GM12878 (cell line): ENCODE measurements at regions not wholly inside any gene's neighbourhood (a gene's known extent, or its start where the extent isn't known, plus 50 kb on each side); places are given as distances from the start of the nearest gene placed in this dataset.

Experiments used
- ATAC-seq: fragments of 200-7000 bp; cut with Tn5 transposase; 3 replicates; pipeline ENCODE4 v1.9.1; 2020; ENCODE audit warnings: mild to moderate bottlenecking, moderate library complexity
- BruUV-seq: library from RNA; stranded (reverse); fragments of 400-500 nt; replicated peaks from 2 replicates; lab custom pipeline; 2021; lab: Mats Ljungman, UMichigan
- CTCF ChIA-PET: fragments of 300-600 bp; sonication (Branson Sonifier 250); formaldehyde crosslinking; extraction: SDS; loops from one replicate; lab custom pipeline; 2021; ENCODE audit warnings: inconsistent platforms; lab: Yijun Ruan, JAX
- POLR2A ChIA-PET: fragments of 350-600 bp; formaldehyde crosslinking; extraction: SDS; loops from one replicate; lab custom pipeline; 2021; ENCODE audit warnings: inconsistent platforms; lab: Charles Lee
- RAD21 ChIA-PET: fragments of 300-600 bp; sonication (Branson Sonifier 250); formaldehyde crosslinking; loops from one replicate; lab custom pipeline; 2023; ENCODE audit warnings: antibody characterized with exemption; ENCODE audit not compliant: unreplicated experiment; lab: Charles Lee
- SMC1A ChIA-PET: fragments of 300-600 bp; sonication (Branson Sonifier 250); formaldehyde crosslinking; loops from one replicate; lab custom pipeline; 2023; ENCODE audit not compliant: unreplicated experiment, uncharacterized antibody; lab: Charles Lee
- DNase-seq: peaks from one replicate; pipeline ENCODE4 v3.0.0-alpha.2; 2011; ENCODE audit warnings: low read depth, low spot score
- FAIRE-seq: peaks from 3 replicates; lab custom pipeline; 2011; peaks lifted over from hg19 to GRCh38; lab: Jason Lieb, UNC
- H2AFZ ChIP-seq: 2 replicates; pipeline ENCODE4 v1.6.0; 2011; ENCODE audit warnings: low read depth, low read length, control low read depth; ENCODE audit not compliant: control insufficient read depth
- H3K27ac ChIP-seq: 2 replicates; pipeline ENCODE4 v1.5.1; 2011; ENCODE audit warnings: control low read depth; ENCODE audit not compliant: control insufficient read depth, insufficient read depth
- H3K27me3 ChIP-seq, 2 experiments: replicated peaks in 1 of 2; 2 replicates each; pipeline versions ENCODE4 v1.6.0 to v1.6.1; 2011; ENCODE audit warnings: low read length in 1 of 2; ENCODE audit not compliant: control insufficient read depth in 2 of 2, insufficient read depth in 2 of 2
- H3K36me3 ChIP-seq, 2 experiments: 2 replicates each; pipeline ENCODE4 v1.5.1; 2011; ENCODE audit warnings: low read length in 1 of 2; ENCODE audit not compliant: control insufficient read depth in 2 of 2, insufficient read depth in 2 of 2
- H3K4me1 ChIP-seq: 2 replicates; pipeline ENCODE4 v1.6.1; 2011; ENCODE audit warnings: mild to moderate bottlenecking, low read length, moderate library complexity, mixed read lengths; ENCODE audit not compliant: control insufficient read depth, insufficient read depth
- H3K4me2 ChIP-seq: 2 replicates; pipeline ENCODE4 v1.6.0; 2011; ENCODE audit warnings: control low read depth; ENCODE audit not compliant: control insufficient read depth, insufficient read depth
- H3K4me3 ChIP-seq: fragments of 200-600 bp; sonication (generic); 2 replicates; pipeline ENCODE4 v1.5.1; 2016
- H3K79me2 ChIP-seq: 2 replicates; pipeline ENCODE4 v1.6.0; 2011; ENCODE audit warnings: low read length; ENCODE audit not compliant: control insufficient read depth, insufficient read depth
- H3K9ac ChIP-seq: 2 replicates; pipeline ENCODE4 v1.8.0; 2011; ENCODE audit warnings: low read length, control low read depth, mixed read lengths; ENCODE audit not compliant: control insufficient read depth, insufficient read depth
- H3K9me3 ChIP-seq: replicated peaks from 3 replicates; pipeline ENCODE4 v1.5.1; 2011; ENCODE audit warnings: mild to moderate bottlenecking, low read length; ENCODE audit not compliant: control insufficient read depth, insufficient read depth
- H4K20me1 ChIP-seq: 2 replicates; pipeline ENCODE4 v1.6.0; 2011; ENCODE audit not compliant: control insufficient read depth, insufficient read depth
- BMI1 ChIP-seq: fragments of 450-650 bp; IDR thresholded peaks from 2 replicates; pipeline ENCODE4 v1.6.1; 2016; ENCODE audit warnings: mild to moderate bottlenecking, moderate library complexity, borderline replicate concordance
- CBX3 ChIP-seq: fragments of 200-600 bp; sonication (generic); IDR thresholded peaks from 2 replicates; pipeline ENCODE4 v1.6.1; 2016; ENCODE audit warnings: low read depth, borderline replicate concordance
- CEBPB ChIP-seq, 2 experiments: fragments of 150-350 bp in 1 of 2; IDR thresholded peaks; 2 replicates each; pipeline ENCODE4 v1.6.1; 2012 to 2014; ENCODE audit warnings: low read depth in 2 of 2, low read length in 2 of 2, borderline replicate concordance in 1 of 2, inconsistent platforms in 1 of 2
- DPF2 ChIP-seq: fragments of 450-650 bp; IDR thresholded peaks from 2 replicates; pipeline ENCODE4 v1.6.1; 2017; ENCODE audit warnings: mild to moderate bottlenecking
- EP300 ChIP-seq, 2 experiments: fragments of 150-350 bp in 1 of 2; IDR thresholded peaks; 2 replicates each; pipeline ENCODE4 v1.6.1; 2011 to 2012; ENCODE audit warnings: low read depth in 2 of 2, low read length in 2 of 2, borderline replicate concordance in 1 of 2, improper control_type of control experiment in 1 of 2, inconsistent platforms in 1 of 2; ENCODE audit not compliant: control insufficient read depth in 1 of 2
- LARP7 ChIP-seq: fragments of 450-650 bp; IDR thresholded peaks from 2 replicates; pipeline ENCODE4 v1.6.1; 2017; ENCODE audit warnings: mild to moderate bottlenecking
- MXI1 ChIP-seq: fragments of 150-350 bp; IDR thresholded peaks from 2 replicates; pipeline ENCODE4 v1.6.1; 2011; ENCODE audit warnings: low read depth, mild to moderate bottlenecking, inconsistent platforms, low read length, improper control_type of control experiment
- NR2C1 ChIP-seq: fragments of 450-650 bp; IDR thresholded peaks from 2 replicates; pipeline ENCODE4 v1.6.1; 2017; ENCODE audit warnings: antibody characterized with exemption, mild to moderate bottlenecking, moderate library complexity
- RELA ChIP-seq: fragments of 450-650 bp; IDR thresholded peaks from 2 replicates; pipeline ENCODE4 v1.8.0; 2014; ENCODE audit warnings: borderline replicate concordance; ENCODE audit not compliant: partially characterized antibody
- ZNF274 ChIP-seq: IDR thresholded peaks from one replicate; pipeline ENCODE4 v1.8.0; 2011; ENCODE audit not compliant: insufficient read length, insufficient read depth
- WGBS: methylation state at CpG from one replicate; pipeline ENCODE4 v1.1.6; 2016; ENCODE audit warnings: low lambda C conversion rate; ENCODE audit not compliant: insufficient replicate concordance, insufficient coverage; ENCODE audit errors: missing lambda C conversion rate; 5-methylcytosine and 5-hydroxymethylcytosine counted together
- in situ Hi-C: fragments of 300-500 bp; cut with MboI; formaldehyde crosslinking; loops from 9 replicates; pipeline ENCODE4 v1.14.3; 2018; ENCODE audit warnings: mixed read lengths
- intact Hi-C: fragments of 100-400 bp; cut with micrococcal nuclease; formaldehyde crosslinking; loops from one replicate; pipeline ENCODE4 v1.14.2; 2022; ENCODE audit not compliant: unreplicated experiment
- TF ChIP-seq, protein P1 (sequence below): fragments of 450-650 bp; IDR thresholded peaks from 2 replicates; pipeline ENCODE4 v1.6.1; 2014; ENCODE audit warnings: mild to moderate bottlenecking
- TF ChIP-seq, protein P2 (sequence below): fragments of 450-650 bp; IDR thresholded peaks from 2 replicates; pipeline ENCODE4 v1.6.1; 2017; ENCODE audit warnings: mild to moderate bottlenecking, moderate library complexity
- TF ChIP-seq, protein P3 (sequence below): fragments of 150-350 bp; IDR thresholded peaks from 2 replicates; pipeline ENCODE4 v1.6.1; 2016; ENCODE audit warnings: low read depth, low read length

DNA sequence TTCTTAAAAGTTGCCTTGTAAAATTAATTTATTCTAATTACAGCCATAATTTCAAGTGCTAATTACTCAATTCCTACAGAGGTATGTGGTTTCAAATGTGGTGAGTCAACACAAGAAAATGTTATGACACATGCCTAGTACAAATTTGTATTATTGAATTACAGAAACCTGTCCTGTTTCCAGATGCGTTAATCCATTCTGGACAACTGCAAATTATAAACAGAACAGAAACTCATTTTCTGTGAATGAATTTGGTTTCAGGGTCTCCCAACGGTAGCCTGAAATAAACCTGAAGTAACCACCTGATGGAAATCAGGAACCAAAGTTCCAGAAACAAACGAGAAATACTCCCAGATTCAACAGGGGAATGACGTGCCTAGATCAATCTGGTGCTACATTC, 328.6 kb upstream of the F9 start (continued):
- TF ChIP-seq, protein P1, sequence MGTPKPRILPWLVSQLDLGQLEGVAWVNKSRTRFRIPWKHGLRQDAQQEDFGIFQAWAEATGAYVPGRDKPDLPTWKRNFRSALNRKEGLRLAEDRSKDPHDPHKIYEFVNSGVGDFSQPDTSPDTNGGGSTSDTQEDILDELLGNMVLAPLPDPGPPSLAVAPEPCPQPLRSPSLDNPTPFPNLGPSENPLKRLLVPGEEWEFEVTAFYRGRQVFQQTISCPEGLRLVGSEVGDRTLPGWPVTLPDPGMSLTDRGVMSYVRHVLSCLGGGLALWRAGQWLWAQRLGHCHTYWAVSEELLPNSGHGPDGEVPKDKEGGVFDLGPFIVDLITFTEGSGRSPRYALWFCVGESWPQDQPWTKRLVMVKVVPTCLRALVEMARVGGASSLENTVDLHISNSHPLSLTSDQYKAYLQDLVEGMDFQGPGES = no peak
- TF ChIP-seq MXI1 = no peak

DNA sequence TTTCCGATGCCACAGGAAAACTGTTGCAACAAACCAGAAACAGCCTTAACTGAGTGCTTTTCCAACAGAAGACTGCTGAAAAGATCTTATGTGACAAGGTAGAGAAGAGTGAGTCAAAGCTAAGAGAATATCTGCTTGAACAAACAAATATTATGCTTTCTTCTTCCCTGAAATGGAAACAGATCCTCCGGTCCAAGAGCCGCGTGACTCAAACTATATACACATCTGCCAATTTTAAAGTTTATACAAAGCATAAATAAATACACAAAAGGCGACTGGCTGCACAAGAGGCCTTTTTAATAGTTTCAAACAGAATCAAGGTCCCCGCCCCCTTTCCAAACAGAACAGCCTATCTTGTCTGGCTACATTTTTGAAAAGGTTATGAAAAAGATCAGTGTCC, 329.7 kb upstream of the F9 start:
- FAIRE-seq = no peak
- Histone ChIP-seq H3K4me3 (no peak overlapping the region), H3K27me3 (peaks cover 0 to 6% of the 10 kb centered on the region in 2 experiments; a peak in 1 of 4 replicates), H3K4me2 (no peak overlapping the region), H2AFZ (no peak overlapping the region), H4K20me1 (no peaks in the 10 kb centered on the region), H3K36me3 (no peaks in the 10 kb centered on the region), H3K27ac (no peak overlapping the region), H3K4me1 (no peaks in the 10 kb centered on the region), H3K9ac (no peak overlapping the region), H3K9me3 (peaks cover 1% of the 10 kb centered on the region; the same call in 1 of the 3 replicates), H3K79me2 (no peaks in the 10 kb centered on the region)
- in situ Hi-C loops (no loop called here), intact Hi-C loops (no loop called here)
- DNase-seq = no peak
- ChIA-PET POLR2A (no interaction called here), RAD21 (no interaction called here), SMC1A (no interaction called here), CTCF (no interaction called here)
- ATAC-seq = no peak
- no TSS peak for BruUV-seq
- 61% methylated on average over 6 of the region's 6 CpGs for WGBS
- TF ChIP-seq, protein P2, sequence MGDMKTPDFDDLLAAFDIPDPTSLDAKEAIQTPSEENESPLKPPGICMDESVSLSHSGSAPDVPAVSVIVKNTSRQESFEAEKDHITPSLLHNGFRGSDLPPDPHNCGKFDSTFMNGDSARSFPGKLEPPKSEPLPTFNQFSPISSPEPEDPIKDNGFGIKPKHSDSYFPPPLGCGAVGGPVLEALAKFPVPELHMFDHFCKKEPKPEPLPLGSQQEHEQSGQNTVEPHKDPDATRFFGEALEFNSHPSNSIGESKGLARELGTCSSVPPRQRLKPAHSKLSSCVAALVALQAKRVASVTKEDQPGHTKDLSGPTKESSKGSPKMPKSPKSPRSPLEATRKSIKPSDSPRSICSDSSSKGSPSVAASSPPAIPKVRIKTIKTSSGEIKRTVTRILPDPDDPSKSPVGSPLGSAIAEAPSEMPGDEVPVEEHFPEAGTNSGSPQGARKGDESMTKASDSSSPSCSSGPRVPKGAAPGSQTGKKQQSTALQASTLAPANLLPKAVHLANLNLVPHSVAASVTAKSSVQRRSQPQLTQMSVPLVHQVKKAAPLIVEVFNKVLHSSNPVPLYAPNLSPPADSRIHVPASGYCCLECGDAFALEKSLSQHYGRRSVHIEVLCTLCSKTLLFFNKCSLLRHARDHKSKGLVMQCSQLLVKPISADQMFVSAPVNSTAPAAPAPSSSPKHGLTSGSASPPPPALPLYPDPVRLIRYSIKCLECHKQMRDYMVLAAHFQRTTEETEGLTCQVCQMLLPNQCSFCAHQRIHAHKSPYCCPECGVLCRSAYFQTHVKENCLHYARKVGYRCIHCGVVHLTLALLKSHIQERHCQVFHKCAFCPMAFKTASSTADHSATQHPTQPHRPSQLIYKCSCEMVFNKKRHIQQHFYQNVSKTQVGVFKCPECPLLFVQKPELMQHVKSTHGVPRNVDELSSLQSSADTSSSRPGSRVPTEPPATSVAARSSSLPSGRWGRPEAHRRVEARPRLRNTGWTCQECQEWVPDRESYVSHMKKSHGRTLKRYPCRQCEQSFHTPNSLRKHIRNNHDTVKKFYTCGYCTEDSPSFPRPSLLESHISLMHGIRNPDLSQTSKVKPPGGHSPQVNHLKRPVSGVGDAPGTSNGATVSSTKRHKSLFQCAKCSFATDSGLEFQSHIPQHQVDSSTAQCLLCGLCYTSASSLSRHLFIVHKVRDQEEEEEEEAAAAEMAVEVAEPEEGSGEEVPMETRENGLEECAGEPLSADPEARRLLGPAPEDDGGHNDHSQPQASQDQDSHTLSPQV = no peak
- TF ChIP-seq RELA = no peak
- no peak for TF ChIP-seq ZNF274
- no peak for TF ChIP-seq LARP7
- no peak for TF ChIP-seq BMI1
- no peak for TF ChIP-seq DPF2
- TF ChIP-seq, protein P3, sequence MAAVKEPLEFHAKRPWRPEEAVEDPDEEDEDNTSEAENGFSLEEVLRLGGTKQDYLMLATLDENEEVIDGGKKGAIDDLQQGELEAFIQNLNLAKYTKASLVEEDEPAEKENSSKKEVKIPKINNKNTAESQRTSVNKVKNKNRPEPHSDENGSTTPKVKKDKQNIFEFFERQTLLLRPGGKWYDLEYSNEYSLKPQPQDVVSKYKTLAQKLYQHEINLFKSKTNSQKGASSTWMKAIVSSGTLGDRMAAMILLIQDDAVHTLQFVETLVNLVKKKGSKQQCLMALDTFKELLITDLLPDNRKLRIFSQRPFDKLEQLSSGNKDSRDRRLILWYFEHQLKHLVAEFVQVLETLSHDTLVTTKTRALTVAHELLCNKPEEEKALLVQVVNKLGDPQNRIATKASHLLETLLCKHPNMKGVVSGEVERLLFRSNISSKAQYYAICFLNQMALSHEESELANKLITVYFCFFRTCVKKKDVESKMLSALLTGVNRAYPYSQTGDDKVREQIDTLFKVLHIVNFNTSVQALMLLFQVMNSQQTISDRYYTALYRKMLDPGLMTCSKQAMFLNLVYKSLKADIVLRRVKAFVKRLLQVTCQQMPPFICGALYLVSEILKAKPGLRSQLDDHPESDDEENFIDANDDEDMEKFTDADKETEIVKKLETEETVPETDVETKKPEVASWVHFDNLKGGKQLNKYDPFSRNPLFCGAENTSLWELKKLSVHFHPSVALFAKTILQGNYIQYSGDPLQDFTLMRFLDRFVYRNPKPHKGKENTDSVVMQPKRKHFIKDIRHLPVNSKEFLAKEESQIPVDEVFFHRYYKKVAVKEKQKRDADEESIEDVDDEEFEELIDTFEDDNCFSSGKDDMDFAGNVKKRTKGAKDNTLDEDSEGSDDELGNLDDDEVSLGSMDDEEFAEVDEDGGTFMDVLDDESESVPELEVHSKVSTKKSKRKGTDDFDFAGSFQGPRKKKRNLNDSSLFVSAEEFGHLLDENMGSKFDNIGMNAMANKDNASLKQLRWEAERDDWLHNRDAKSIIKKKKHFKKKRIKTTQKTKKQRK = no peak
- no peak for TF ChIP-seq EP300 (IDR thresholded peaks at IDR 0.05; ENCODE audit: borderline replicate concordance in 1 of 2, control insufficient read depth in 1 of 2, low read depth in 2 of 2, low read length in 2 of 2)
- no peak for TF ChIP-seq CEBPB (IDR thresholded peaks at IDR 0.05; ENCODE audit: borderline replicate concordance in 1 of 2, low read depth in 2 of 2, low read length in 2 of 2)
- TF ChIP-seq, protein P1 = no peak
- TF ChIP-seq CBX3 = no peak
- no peak for TF ChIP-seq NR2C1
